ENCODE measurements at regions not wholly inside any gene's neighbourhood (a gene's known extent, or its start where the extent isn't known, plus 50 kb on each side); places are given as distances from the start of the nearest gene placed in this dataset.
"Not testable (repeated sequence)": the region's sequence is repeated elsewhere in the genome, so short reads cannot be mapped to it uniquely, and the experiment has no call there.

- DNase-seq (ENCODE audit: low read depth in 3 of 3), result no peak
Observed at GRCh38 chr5:174550026-174550425, 174.4 kb upstream of the MSX2 start.

- DNase-seq (ENCODE audit: low read depth in 3 of 3), result no peak
Observed at GRCh38 chr5:174552428-174552827, 172.0 kb upstream of the MSX2 start.

GRCh38 chr5:174553556-174553955, 170.8 kb upstream of the MSX2 start:
- no peak for DNase-seq (ENCODE audit: low read depth in 3 of 3)

GRCh38 chr5:174555726-174556125, 168.7 kb upstream of the MSX2 start:
- DNase-seq (ENCODE audit: low read depth in 3 of 3), result no peak

GRCh38 chr5:174556756-174557155, 167.6 kb upstream of the MSX2 start:
- DNase-seq (ENCODE audit: low read depth in 3 of 3), result no peak

GRCh38 chr5:174558190-174558589, 166.2 kb upstream of the MSX2 start:
- DNase-seq (ENCODE audit: low read depth in 3 of 3), result no peak

GRCh38 chr5:174559141-174559540, 165.2 kb upstream of the MSX2 start:
- no peak for DNase-seq (ENCODE audit: low read depth in 3 of 3)

- DNase-seq (ENCODE audit: low read depth in 3 of 3), result no peak
Observed at GRCh38 chr5:174559566-174560090, 164.8 kb upstream of the MSX2 start.

GRCh38 chr5:174560861-174561260, 163.5 kb upstream of the MSX2 start:
- DNase-seq (ENCODE audit: low read depth in 3 of 3), result no peak

GRCh38 chr5:174563040-174563439, 161.3 kb upstream of the MSX2 start:
- not testable (repeated sequence) for DNase-seq (ENCODE audit: low read depth in 3 of 3)

- no peak for DNase-seq (ENCODE audit: low read depth in 3 of 3)
Observed at GRCh38 chr5:174563899-174564298, 160.5 kb upstream of the MSX2 start.

- DNase-seq (ENCODE audit: low read depth in 3 of 3), result no peak
Observed at GRCh38 chr5:174567506-174568141, 156.8 kb upstream of the MSX2 start.

- no peak for DNase-seq (ENCODE audit: low read depth in 3 of 3)
Observed at GRCh38 chr5:174570662-174571061, 153.7 kb upstream of the MSX2 start.

- no peak for DNase-seq (ENCODE audit: low read depth in 3 of 3)
Observed at GRCh38 chr5:174571662-174572397, 152.6 kb upstream of the MSX2 start.

- no peak for DNase-seq (ENCODE audit: low read depth in 3 of 3)
Observed at GRCh38 chr5:174572591-174572990, 151.8 kb upstream of the MSX2 start.

GRCh38 chr5:174573221-174573994, 151.0 kb upstream of the MSX2 start:
- no peak for DNase-seq (ENCODE audit: low read depth in 3 of 3)

GRCh38 chr5:174575043-174575442, 149.3 kb upstream of the MSX2 start:
- no peak for DNase-seq (ENCODE audit: low read depth in 3 of 3)

GRCh38 chr5:174576042-174576441, 148.3 kb upstream of the MSX2 start:
- no peak for DNase-seq (ENCODE audit: low read depth in 3 of 3)

GRCh38 chr5:174581479-174581878, 142.9 kb upstream of the MSX2 start:
- no peak for DNase-seq (ENCODE audit: low read depth in 3 of 3)

- DNase-seq (ENCODE audit: low read depth in 3 of 3), result no peak
Observed at GRCh38 chr5:174581894-174582293, 142.5 kb upstream of the MSX2 start.

GRCh38 chr5:174583071-174583470, 141.3 kb upstream of the MSX2 start:
- no peak for DNase-seq (ENCODE audit: low read depth in 3 of 3)

- no peak for DNase-seq (ENCODE audit: low read depth in 3 of 3)
Observed at GRCh38 chr5:174585472-174585871, 138.9 kb upstream of the MSX2 start.

GRCh38 chr5:174586163-174586562, 138.2 kb upstream of the MSX2 start:
- DNase-seq (ENCODE audit: low read depth in 3 of 3), result not testable (repeated sequence)
